Mammary epithelial cell (primary cell): ENCODE measurements at regions not wholly inside any gene's neighbourhood (a gene's known extent, or its start where the extent isn't known, plus 50 kb on each side); places are given as distances from the start of the nearest gene placed in this dataset.

Source experiments
- EZH2 ChIP-seq: IDR thresholded peaks from 2 replicates; pipeline ENCODE4 v1.6.1; 2012; ENCODE audit warnings: low read length, inconsistent platforms, borderline replicate concordance
- TF ChIP-seq, protein P1 (sequence below), 2 donors: IDR thresholded peaks in 1 of 2; conservative IDR thresholded peaks in 1 of 2; 2 replicates each; pipeline ENCODE4 v1.5.1; 2011 to 2012; ENCODE audit warnings: inconsistent platforms in 2 of 2, low read length in 2 of 2, mild to moderate bottlenecking in 2 of 2, control low read depth in 1 of 2, low read depth in 1 of 2; ENCODE audit not compliant: insufficient read depth in 1 of 2; ENCODE audit errors: extremely low read depth in 1 of 2

DNA sequence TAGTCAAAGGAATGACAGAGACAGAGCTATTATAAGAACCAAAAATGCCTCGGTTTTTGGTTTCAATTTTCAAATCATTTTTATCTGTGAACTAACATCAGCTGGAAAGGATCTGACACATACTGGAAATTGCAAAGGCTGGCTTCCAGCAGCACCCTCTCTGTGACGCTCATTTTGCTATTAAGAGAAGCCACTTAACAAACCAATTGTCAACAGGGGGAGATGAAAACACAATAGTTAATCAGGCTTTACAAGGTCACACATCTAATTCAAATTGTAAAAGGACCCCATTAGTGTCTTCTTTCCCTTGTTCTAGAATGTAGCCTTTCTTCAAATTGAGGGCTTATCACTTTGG lies 160.5 kb downstream of the TFAP2B start:
- TF ChIP-seq, protein P1, sequence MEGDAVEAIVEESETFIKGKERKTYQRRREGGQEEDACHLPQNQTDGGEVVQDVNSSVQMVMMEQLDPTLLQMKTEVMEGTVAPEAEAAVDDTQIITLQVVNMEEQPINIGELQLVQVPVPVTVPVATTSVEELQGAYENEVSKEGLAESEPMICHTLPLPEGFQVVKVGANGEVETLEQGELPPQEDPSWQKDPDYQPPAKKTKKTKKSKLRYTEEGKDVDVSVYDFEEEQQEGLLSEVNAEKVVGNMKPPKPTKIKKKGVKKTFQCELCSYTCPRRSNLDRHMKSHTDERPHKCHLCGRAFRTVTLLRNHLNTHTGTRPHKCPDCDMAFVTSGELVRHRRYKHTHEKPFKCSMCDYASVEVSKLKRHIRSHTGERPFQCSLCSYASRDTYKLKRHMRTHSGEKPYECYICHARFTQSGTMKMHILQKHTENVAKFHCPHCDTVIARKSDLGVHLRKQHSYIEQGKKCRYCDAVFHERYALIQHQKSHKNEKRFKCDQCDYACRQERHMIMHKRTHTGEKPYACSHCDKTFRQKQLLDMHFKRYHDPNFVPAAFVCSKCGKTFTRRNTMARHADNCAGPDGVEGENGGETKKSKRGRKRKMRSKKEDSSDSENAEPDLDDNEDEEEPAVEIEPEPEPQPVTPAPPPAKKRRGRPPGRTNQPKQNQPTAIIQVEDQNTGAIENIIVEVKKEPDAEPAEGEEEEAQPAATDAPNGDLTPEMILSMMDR (conservative IDR thresholded peaks at IDR 0.05 in 1 of 2, IDR thresholded peaks at IDR 0.05 in 1 of 2; ENCODE audit: extremely low read depth in 1 of 2, insufficient read depth in 1 of 2, low read depth in 1 of 2, low read length in 2 of 2) = no peak
- no peak for TF ChIP-seq EZH2
